Uterus (tissue), 3 donors: ENCODE measurements at regions not wholly inside any gene's neighbourhood (a gene's known extent, or its start where the extent isn't known, plus 50 kb on each side); places are given as distances from the start of the nearest gene placed in this dataset.

Experiments used
- DNase-seq, 2 donors: peaks; one replicate each; pipeline ENCODE4 v3.0.0-alpha.2; 2019 to 2020
- H3K27ac ChIP-seq, 2 donors: fragments of 200-600 bp; sonication (generic); 1 replicate in 1 of 2; 2 replicates in 1 of 2; pipeline ENCODE4 v1.5.1; 2016 to 2018
- H3K27me3 ChIP-seq, 2 donors: fragments of 200-600 bp; sonication (generic); one replicate each; pipeline ENCODE4 v1.5.1; 2018 to 2019; ENCODE audit warnings: control low read depth in 1 of 2
- H3K36me3 ChIP-seq, 2 donors: fragments of 200-600 bp; sonication (generic); one replicate each; pipeline ENCODE4 v1.5.1; 2019; ENCODE audit warnings: control low read depth in 1 of 2
- H3K4me1 ChIP-seq, 2 donors: fragments of 200-600 bp; sonication (generic); one replicate each; pipeline ENCODE4 v1.5.1; 2018 to 2019; ENCODE audit warnings: control low read depth in 1 of 2
- H3K4me3 ChIP-seq, 2 donors: fragments of 200-600 bp; sonication (generic); 1 replicate in 1 of 2; 2 replicates in 1 of 2; pipeline ENCODE4 v1.5.1; 2018 to 2019; ENCODE audit warnings: mild to moderate bottlenecking in 1 of 2
- H3K9me3 ChIP-seq, 2 donors: fragments of 200-600 bp; sonication (generic); one replicate each; pipeline ENCODE4 v1.5.1; 2019; ENCODE audit warnings: control low read depth in 1 of 2
- POLR2A ChIP-seq, 2 donors: fragments of 450-650 bp; IDR thresholded peaks; one replicate each; pipeline ENCODE4 v1.6.1; 2016; ENCODE audit warnings: antibody characterized with exemption in 2 of 2, mild to moderate bottlenecking in 1 of 2, moderate library complexity in 1 of 2
- intact Hi-C: fragments of 100-400 bp; cut with DNase I; formaldehyde crosslinking; loops from one replicate; pipeline ENCODE4 v1.15.1; 2023; ENCODE audit warnings: low total_unique reads
- TF ChIP-seq, protein P1 (sequence below), 4 experiments: fragments of 200-600 bp in 2 of 4; fragments of 450-650 bp in 2 of 4; sonication (generic) in 2 of 4; IDR thresholded peaks; one replicate each; pipeline ENCODE4 v1.5.1; 2016 to 2019; ENCODE audit warnings: antibody characterized with exemption in 4 of 4, mild to moderate bottlenecking in 2 of 4, moderate library complexity in 1 of 4
- donor health status: DM: yes; HTN: yes; CAD: no.

DNA sequence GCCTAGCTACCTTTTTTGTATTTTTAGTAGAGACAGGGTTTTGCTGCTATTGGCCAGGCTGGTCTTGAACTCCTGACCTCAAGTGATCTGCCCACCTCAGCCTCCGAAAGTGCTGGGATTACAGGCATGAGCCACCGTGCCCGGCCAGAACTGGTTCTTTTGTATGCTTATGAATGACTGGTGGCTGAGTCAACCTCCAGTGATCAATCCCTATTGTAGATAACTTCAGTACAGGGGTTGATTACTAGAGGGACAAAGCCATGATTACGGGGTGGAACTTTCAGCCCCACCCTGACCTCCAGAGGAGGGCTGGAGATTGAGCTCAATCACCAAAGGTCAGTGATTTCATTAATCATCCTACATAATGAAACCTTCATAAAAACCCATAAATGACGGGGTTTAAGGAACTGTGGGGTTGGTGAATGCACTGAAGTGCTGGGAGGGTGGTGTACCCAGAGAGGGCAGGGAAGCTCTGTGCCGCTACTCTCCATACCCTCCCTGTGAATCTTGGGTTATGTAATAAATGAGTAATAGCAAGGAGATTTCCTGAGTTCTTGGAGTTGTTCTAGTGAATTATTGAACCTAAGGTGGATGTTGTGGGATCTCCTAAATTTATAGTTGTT, 281.8 kb upstream of the CXCR4 start:
- TF ChIP-seq POLR2A (IDR thresholded peaks at IDR 0.05): no peak
- TF ChIP-seq, protein P1, sequence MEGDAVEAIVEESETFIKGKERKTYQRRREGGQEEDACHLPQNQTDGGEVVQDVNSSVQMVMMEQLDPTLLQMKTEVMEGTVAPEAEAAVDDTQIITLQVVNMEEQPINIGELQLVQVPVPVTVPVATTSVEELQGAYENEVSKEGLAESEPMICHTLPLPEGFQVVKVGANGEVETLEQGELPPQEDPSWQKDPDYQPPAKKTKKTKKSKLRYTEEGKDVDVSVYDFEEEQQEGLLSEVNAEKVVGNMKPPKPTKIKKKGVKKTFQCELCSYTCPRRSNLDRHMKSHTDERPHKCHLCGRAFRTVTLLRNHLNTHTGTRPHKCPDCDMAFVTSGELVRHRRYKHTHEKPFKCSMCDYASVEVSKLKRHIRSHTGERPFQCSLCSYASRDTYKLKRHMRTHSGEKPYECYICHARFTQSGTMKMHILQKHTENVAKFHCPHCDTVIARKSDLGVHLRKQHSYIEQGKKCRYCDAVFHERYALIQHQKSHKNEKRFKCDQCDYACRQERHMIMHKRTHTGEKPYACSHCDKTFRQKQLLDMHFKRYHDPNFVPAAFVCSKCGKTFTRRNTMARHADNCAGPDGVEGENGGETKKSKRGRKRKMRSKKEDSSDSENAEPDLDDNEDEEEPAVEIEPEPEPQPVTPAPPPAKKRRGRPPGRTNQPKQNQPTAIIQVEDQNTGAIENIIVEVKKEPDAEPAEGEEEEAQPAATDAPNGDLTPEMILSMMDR (IDR thresholded peaks at IDR 0.05): no peak
- intact Hi-C loops: no loop called here
- Histone ChIP-seq H3K27ac (no peak overlapping the region), H3K4me1 (no peaks in the 10 kb centered on the region), H3K36me3 (no peaks in the 10 kb centered on the region), H3K27me3 (no peaks in the 10 kb centered on the region), H3K9me3 (no peaks in the 10 kb centered on the region), H3K4me3 (no peak overlapping the region)
- no peak for DNase-seq

DNA sequence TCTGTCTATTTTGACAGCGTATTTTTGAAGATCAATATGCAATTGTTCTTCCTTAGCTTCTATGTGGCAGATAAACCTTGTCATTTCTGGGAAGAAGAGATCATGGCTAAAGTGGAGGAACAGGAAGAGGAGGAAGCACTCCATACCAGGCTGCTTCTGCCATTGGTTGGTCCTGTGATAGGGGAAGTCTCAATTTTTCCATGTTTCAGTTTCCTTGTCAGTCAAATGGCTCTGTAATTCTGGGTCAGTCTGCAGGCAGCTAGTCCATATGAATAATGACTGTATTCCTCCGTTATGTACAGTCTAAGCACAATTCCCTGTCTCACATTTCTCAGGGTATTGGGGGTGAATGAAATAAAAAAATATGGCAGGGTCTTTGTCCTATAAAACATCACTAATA, 277.6 kb upstream of the CXCR4 start:
- intact Hi-C loops: no loop called here
- no peak for DNase-seq
- no peaks in the 10 kb centered on the region for H3K36me3 ChIP-seq
- no peaks in the 10 kb centered on the region for H3K27me3 ChIP-seq
- no peak overlapping the region for H3K4me3 ChIP-seq
- TF ChIP-seq, protein P1 (IDR thresholded peaks at IDR 0.05): no peak
- TF ChIP-seq POLR2A (IDR thresholded peaks at IDR 0.05): no peak
- no peaks in the 10 kb centered on the region for H3K4me1 ChIP-seq
- no peak overlapping the region for H3K27ac ChIP-seq
- H3K9me3 ChIP-seq: no peaks in the 10 kb centered on the region

DNA sequence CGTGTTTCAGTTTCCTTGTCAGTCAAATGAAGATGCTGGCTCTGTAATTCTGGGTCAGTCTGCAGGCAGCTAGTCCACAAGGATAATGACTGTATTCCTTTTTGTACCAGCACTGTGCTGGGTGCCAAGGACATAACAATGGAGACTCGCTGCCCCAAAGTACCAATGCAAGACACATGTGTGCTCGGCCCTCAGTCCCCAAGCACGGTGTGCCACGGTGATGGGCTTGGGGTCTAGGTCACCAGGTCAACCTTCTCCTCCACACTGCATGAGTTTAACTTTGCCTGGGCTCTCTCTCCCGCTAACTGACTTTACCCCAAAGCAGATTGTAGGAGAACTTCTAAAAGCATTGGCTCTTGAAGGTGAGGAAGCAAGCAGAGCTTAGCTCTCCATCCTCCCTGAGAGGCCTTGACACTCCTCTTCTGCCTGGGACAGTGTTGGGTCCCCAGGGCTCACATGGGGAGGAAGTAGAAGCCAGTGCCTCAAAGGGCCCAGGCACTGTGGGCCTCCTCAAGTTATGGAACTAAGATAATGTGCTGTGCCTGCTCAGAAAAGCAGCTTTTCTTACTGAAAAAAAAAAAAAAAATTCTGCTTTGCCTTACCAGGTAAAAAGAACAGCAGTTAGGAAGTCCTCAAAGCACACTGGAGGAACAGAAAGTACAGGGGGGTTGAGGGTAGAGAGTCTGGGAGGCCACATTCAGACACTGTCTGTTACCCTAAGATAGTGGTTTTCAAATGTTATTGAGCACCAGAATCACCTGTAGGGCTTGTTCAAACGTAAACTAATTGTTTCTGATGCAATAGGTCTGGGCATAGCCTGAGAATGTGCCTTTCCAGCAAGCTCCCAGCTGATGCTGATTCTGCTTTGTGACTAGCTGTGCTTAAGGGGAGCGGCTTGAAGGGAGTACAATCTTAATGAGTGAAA, 276.4 kb upstream of the CXCR4 start:
- TF ChIP-seq, protein P1 (IDR thresholded peaks at IDR 0.05): no peak
- H3K36me3 ChIP-seq: no peaks in the 10 kb centered on the region
- no peak overlapping the region for H3K27ac ChIP-seq
- DNase-seq: no peak
- H3K4me3 ChIP-seq: no peak overlapping the region
- H3K9me3 ChIP-seq: no peaks in the 10 kb centered on the region
- H3K27me3 ChIP-seq: no peaks in the 10 kb centered on the region
- no peaks in the 10 kb centered on the region for H3K4me1 ChIP-seq
- intact Hi-C loops: no loop called here

DNA sequence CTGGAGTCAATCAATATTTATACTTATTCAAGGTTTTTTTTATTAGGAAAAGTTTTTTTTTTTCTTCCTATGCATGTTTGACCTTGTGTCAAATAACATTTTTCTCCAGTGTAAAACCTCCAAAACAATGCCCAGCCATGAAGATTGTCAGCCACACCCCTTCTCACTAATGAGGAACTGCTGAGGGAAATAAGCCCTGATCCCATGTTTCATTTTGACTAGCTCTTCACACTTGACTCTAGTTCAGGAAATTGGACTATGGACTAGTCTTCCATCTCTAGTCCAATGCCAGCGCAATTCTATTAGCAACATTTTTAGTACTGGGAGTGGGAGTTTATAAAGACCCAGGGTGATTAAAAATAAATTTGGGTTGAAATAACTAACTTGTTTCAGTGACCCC, 275.6 kb upstream of the CXCR4 start:
- H3K36me3 ChIP-seq: no peaks in the 10 kb centered on the region
- DNase-seq: no peak
- H3K27me3 ChIP-seq: no peaks in the 10 kb centered on the region
- no peaks in the 10 kb centered on the region for H3K4me1 ChIP-seq
- intact Hi-C loops: no loop called here
- TF ChIP-seq, protein P1 (IDR thresholded peaks at IDR 0.05): no peak
- no peak for TF ChIP-seq POLR2A (IDR thresholded peaks at IDR 0.05)
- H3K4me3 ChIP-seq: no peak overlapping the region
- no peak overlapping the region for H3K27ac ChIP-seq
- H3K9me3 ChIP-seq: no peaks in the 10 kb centered on the region

DNA sequence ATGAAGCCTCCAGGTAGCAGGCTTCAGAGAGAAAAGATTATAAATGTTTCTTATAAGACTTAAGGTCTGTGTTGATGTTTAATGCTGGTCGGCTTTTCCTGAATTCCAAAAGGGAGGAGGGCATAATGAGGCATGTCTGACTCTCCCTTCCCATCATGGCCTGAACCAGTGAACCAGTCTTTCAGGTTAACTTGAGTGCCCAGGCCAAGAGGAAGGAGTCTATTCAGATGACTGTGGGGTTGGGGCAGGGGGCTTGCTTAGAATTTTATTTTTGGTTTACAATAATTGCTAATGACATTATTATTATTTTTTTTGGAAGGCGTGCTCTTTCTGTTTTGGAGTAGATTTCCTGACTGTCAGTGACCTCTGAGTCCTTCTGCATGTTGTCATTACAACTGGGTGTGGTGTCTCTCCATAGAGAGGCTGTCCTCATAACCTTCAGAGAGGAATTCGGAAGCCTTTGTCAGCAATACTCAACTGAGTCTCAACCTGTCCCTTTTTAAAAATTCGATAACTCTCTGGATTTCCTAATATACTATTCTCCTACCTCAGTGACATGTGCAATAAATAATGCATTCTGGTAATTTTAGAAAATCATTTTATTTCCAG, 275.1 kb upstream of the CXCR4 start:
- no peaks in the 10 kb centered on the region for H3K4me1 ChIP-seq
- no peak overlapping the region for H3K27ac ChIP-seq
- intact Hi-C loops: no loop called here
- no peak overlapping the region for H3K4me3 ChIP-seq
- TF ChIP-seq, protein P1 (IDR thresholded peaks at IDR 0.05): no peak
- TF ChIP-seq POLR2A (IDR thresholded peaks at IDR 0.05): no peak
- H3K36me3 ChIP-seq: no peaks in the 10 kb centered on the region
- H3K9me3 ChIP-seq: no peaks in the 10 kb centered on the region
- no peak for DNase-seq
- no peaks in the 10 kb centered on the region for H3K27me3 ChIP-seq
